IPS DF 6.9 (cell line): ENCODE measurements at regions not wholly inside any gene's neighbourhood (a gene's known extent, or its start where the extent isn't known, plus 50 kb on each side); places are given as distances from the start of the nearest gene placed in this dataset.

Experiments used
- DNase-seq: peaks from one replicate; pipeline ENCODE4 v3.0.0-alpha.2; 2013; ENCODE audit warnings: low read depth, low spot score
- H3K27ac ChIP-seq: one replicate; pipeline ENCODE4 v1.5.1; 2013; ENCODE audit warnings: low read length, control low read depth
- H3K27me3 ChIP-seq: 2 replicates; pipeline ENCODE4 v1.6.1; 2013; ENCODE audit warnings: mild to moderate bottlenecking, low read length; ENCODE audit not compliant: control insufficient read depth, insufficient read depth
- H3K36me3 ChIP-seq: 2 replicates; pipeline ENCODE4 v1.6.1; 2013; ENCODE audit warnings: low read length; ENCODE audit not compliant: control insufficient read depth, insufficient read depth
- H3K4me1 ChIP-seq: 2 replicates; pipeline ENCODE4 v1.6.1; 2013; ENCODE audit warnings: low read length; ENCODE audit not compliant: control insufficient read depth, insufficient read depth
- H3K4me3 ChIP-seq: 2 replicates; pipeline ENCODE4 v1.5.1; 2013; ENCODE audit warnings: mild to moderate bottlenecking, low read length
- H3K9me3 ChIP-seq: 2 replicates; pipeline ENCODE4 v1.6.1; 2013; ENCODE audit warnings: low read length, inconsistent platforms; ENCODE audit not compliant: control insufficient read depth, insufficient read depth
- WGBS: extraction: QIAGEN DNeasy Blood & Tissue Kit; methylation state at CpG from one replicate; pipeline ENCODE4 v1.1.7; 2013; ENCODE audit warnings: mixed read lengths, missing lambda C conversion rate; ENCODE audit not compliant: insufficient read length, insufficient coverage; 5-methylcytosine and 5-hydroxymethylcytosine counted together

DNA sequence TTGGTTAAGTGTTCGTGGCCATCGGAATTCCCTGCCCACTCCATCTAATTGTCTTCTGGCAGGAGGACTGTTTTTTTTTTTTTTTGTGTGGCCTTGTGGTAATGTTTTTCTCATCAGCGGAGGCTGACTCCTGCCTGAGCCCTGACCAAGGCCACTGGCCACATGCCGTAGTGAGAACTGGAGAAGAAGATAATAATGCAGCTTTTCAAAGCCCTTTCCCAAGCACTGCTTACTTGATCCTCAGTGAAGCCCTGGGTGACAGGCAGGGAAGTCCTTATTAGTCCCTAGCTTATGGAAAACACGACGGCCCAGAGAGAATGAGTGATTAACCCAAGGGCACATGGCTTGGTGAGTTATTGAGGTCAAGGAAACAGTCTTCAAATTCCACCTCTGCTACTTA is 71.2 kb downstream of the ADM start:
- H3K27ac ChIP-seq = no peak overlapping the region
- H3K27me3 ChIP-seq = no peaks in the 10 kb centered on the region; the same call in 1 of the 2 replicates
- no peaks in the 10 kb centered on the region for H3K4me1 ChIP-seq
- H3K9me3 ChIP-seq = no peaks in the 10 kb centered on the region
- no peak for DNase-seq
- no CpG with 5 or more reads among the region's 6 CpGs for WGBS
- no peak overlapping the region for H3K4me3 ChIP-seq
- no peaks in the 10 kb centered on the region for H3K36me3 ChIP-seq

GRCh38 chr11:10377183-10377582 is 72.3 kb downstream of the ADM start:
- Histone ChIP-seq H3K27ac (no peak overlapping the region), H3K36me3 (no peaks in the 10 kb centered on the region), H3K27me3 (no peaks in the 10 kb centered on the region), H3K9me3 (no peaks in the 10 kb centered on the region), H3K4me1 (no peaks in the 10 kb centered on the region), H3K4me3 (no peak overlapping the region)
- no peak for DNase-seq

DNA sequence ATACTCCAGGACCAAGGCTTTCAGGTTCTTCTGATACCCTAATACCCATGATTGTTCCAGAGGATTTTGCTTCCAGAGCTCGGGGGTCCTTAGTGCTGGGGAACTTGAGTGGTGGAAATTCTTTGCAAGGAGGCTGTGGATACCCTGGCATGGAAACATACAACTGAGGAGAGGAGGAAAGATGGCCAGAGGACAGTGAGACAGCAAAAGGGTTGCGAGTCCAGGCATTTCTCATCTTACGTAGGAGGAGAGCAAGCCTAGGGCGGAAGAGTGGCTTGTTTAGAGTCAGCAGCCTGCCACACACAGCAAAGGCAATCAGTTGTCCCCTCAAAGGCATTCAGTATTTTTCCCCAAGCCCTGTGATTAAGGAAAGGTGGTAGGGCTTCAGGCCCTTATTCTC is 73.5 kb downstream of the ADM start:
- no peak overlapping the region for H3K4me3 ChIP-seq
- no peak for DNase-seq
- no peak overlapping the region for H3K27ac ChIP-seq
- H3K9me3 ChIP-seq = no peaks in the 10 kb centered on the region
- H3K4me1 ChIP-seq = no peaks in the 10 kb centered on the region
- no peaks in the 10 kb centered on the region for H3K27me3 ChIP-seq
- no peaks in the 10 kb centered on the region for H3K36me3 ChIP-seq
- no CpG with 5 or more reads among the region's 4 CpGs for WGBS

DNA sequence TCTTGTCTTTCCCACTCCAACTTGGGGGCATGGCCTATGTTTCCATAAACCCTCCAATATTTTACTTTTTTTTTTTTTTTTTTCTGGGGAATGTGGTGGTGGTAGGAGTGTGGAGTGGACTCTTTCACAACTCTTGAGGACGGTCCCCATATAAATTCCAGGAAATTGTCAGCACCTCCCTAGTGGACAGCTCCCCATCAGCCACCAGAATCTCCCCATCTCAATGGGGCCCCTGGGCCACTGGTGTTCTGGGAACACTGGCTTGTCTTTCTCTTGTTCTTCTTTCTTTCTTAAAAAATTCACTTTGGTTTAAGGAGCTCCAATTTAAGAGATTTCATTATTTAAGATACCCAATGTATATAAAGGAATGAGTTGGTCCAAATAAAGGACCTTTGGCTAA is 74.1 kb downstream of the ADM start:
- WGBS = no CpG with 5 or more reads among the region's 1 CpG
- no peak for DNase-seq
- no peaks in the 10 kb centered on the region for H3K4me1 ChIP-seq
- H3K27ac ChIP-seq = no peak overlapping the region
- H3K4me3 ChIP-seq = no peak overlapping the region
- H3K27me3 ChIP-seq = no peaks in the 10 kb centered on the region
- H3K36me3 ChIP-seq = no peaks in the 10 kb centered on the region
- H3K9me3 ChIP-seq = no peaks in the 10 kb centered on the region

DNA sequence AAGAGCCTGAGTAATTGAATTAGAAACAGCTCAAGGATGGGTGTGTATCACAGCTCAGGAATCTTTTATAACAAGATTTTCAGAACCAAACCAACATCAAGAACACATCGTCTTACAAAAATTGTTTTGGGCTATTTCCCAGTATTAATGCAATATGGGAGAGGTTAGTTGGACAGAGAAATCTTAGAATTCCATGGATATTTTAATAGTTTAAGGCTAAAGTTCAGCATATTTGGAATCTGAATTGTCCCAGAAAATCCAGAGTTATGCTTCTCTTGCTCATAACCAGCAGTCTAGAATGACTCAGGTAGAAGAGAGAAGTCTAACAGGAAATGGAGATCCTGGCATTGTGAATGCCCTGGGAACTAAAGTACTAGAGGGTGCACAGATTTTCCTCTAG is 74.6 kb downstream of the ADM start:
- WGBS = no CpG with 5 or more reads among the region's 1 CpG
- no peaks in the 10 kb centered on the region for H3K36me3 ChIP-seq
- H3K27ac ChIP-seq = no peak overlapping the region
- no peak for DNase-seq
- no peaks in the 10 kb centered on the region for H3K9me3 ChIP-seq
- H3K4me1 ChIP-seq = no peaks in the 10 kb centered on the region
- H3K27me3 ChIP-seq = no peaks in the 10 kb centered on the region
- H3K4me3 ChIP-seq = no peak overlapping the region

DNA sequence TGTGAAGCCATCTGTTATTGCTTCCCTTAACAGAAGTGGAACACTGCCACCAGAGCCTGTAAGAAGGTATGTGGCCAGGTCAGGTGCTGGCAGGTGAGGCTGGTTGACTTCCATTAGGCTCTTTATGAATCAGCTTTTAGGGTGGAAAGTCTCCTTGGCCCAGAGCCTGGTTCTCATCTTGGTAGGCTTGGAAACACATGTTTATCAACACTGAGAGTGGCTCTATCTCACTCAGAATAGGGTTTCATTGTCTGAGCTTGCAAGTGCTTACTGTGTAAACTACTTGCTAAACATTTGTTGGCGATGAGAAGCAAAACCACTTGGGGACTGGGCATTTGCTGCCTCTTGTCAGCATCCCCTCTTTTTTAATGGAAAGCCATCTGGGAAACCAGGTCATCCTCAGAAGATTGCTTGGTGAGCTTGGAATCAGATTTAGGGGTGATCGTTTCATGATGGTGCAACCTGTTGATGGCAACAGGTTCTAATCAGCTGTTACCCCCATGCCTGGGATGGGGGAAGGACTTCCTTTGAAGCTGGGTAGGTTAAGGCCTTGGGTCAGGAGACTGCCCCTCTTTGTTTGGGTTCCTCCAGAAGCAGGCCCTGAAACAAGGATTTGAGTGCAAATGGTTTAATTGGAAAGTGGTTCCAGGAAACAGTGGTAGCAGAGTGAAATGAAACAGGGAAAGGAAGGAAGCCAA is 75.0 kb upstream of the AMPD3 start:
- no CpG with 5 or more reads among the region's 2 CpGs for WGBS
- no peaks in the 10 kb centered on the region for H3K9me3 ChIP-seq
- no peaks in the 10 kb centered on the region for H3K27me3 ChIP-seq
- no peak overlapping the region for H3K4me3 ChIP-seq
- no peak overlapping the region for H3K27ac ChIP-seq
- DNase-seq = no peak
- no peaks in the 10 kb centered on the region for H3K4me1 ChIP-seq
- no peaks in the 10 kb centered on the region for H3K36me3 ChIP-seq

DNA sequence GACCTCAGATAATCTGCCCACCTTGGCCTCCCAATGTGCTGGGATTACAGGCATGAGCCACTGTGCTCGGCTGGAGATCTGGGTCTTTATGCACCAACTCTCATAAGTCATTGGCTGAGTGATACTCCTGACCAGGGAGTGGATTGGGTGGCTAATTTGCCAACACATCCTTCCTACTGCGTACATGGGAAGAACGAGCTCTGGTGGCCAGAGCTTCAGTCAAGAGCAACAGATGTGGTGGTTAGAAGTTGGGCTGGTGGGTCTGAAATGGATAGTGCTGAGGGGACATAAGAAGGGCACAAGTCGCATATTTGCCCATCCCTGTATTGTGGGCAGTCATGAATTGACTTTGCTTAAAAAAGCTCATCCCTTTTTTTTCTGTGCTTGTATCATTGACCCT is 74.1 kb upstream of the AMPD3 start:
- Histone ChIP-seq H3K36me3 (no peaks in the 10 kb centered on the region), H3K27ac (no peak overlapping the region), H3K4me1 (no peaks in the 10 kb centered on the region), H3K27me3 (no peaks in the 10 kb centered on the region), H3K9me3 (no peaks in the 10 kb centered on the region), H3K4me3 (no peak overlapping the region)
- DNase-seq = no peak
- WGBS = no CpG with 5 or more reads among the region's 4 CpGs

GRCh38 chr11:10381736-10382135 is 73.3 kb upstream of the AMPD3 start:
- H3K36me3 ChIP-seq = no peaks in the 10 kb centered on the region
- H3K27me3 ChIP-seq = no peaks in the 10 kb centered on the region
- no peak overlapping the region for H3K4me3 ChIP-seq
- H3K9me3 ChIP-seq = no peaks in the 10 kb centered on the region
- DNase-seq = no peak
- H3K4me1 ChIP-seq = no peaks in the 10 kb centered on the region
- no peak overlapping the region for H3K27ac ChIP-seq

GRCh38 chr11:10382518-10382917 is 72.5 kb upstream of the AMPD3 start:
- Histone ChIP-seq H3K4me1 (no peaks in the 10 kb centered on the region), H3K27ac (no peak overlapping the region), H3K27me3 (no peaks in the 10 kb centered on the region), H3K36me3 (no peaks in the 10 kb centered on the region), H3K9me3 (no peaks in the 10 kb centered on the region), H3K4me3 (no peak overlapping the region)
- no CpG with 5 or more reads among the region's 6 CpGs for WGBS
- DNase-seq = no peak

DNA sequence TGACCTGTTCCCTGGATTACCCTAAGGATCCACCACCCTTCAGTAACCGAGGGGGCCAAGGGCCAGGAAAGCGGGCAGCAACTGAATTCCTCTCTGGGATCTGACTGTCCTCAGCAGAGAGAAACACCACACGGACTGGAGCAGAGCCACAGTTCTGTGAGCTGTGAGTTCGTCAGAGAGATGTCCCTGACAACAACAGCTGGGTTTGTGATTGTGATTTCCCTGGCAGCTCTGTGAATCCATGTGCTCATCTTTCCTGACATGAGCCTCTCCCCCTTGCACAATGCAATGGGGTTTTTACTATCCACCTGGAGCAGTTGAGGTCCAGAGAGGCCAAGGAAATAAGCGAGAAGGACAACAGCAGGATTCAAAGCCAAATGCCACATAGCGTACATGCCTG is 69.4 kb upstream of the AMPD3 start:
- WGBS = no CpG with 5 or more reads among the region's 6 CpGs
- no peaks in the 10 kb centered on the region for H3K9me3 ChIP-seq
- no peak overlapping the region for H3K4me3 ChIP-seq
- DNase-seq = no peak
- H3K27me3 ChIP-seq = no peaks in the 10 kb centered on the region
- H3K4me1 ChIP-seq = no peaks in the 10 kb centered on the region; the same call in 1 of the 2 replicates
- no peaks in the 10 kb centered on the region for H3K36me3 ChIP-seq
- H3K27ac ChIP-seq = no peak overlapping the region

GRCh38 chr11:10386361-10386760 is 68.7 kb upstream of the AMPD3 start:
- Histone ChIP-seq H3K4me1 (no peaks in the 10 kb centered on the region; the same call in 1 of the 2 replicates), H3K27ac (no peak overlapping the region), H3K9me3 (no peaks in the 10 kb centered on the region), H3K4me3 (no peak overlapping the region), H3K36me3 (no peaks in the 10 kb centered on the region), H3K27me3 (no peaks in the 10 kb centered on the region)
- no peak for DNase-seq
- WGBS = no CpG with 5 or more reads among the region's 5 CpGs
